ENCODE measurements at regions not wholly inside any gene's neighbourhood (a gene's known extent, or its start where the extent isn't known, plus 50 kb on each side); places are given as distances from the start of the nearest gene placed in this dataset.

DNA sequence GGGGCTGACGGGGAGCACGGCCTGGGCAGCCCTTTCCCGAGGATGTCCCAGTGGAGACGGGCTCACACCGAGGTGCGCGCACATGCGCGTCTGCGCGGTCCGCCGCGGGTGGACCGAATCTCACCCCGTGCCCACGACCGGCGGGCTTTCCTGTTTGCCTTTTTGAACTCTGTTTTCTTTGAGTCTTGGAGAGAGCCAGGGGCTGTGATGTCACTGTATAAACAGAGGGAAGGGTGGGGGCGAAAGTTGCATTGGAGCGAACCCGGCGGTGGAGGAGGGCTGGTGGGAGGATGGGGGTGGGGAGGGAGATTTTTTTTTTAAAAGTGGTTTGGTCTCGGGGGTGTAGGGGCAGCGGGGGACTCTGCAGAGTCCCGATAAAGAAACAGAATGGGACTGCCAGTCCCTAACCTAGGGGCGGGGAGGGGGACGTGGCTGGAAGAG is 141.2 kb upstream of the CTAGE1 start:
- Histone ChIP-seq H3K4me2 (ENCODE audit: low read length) (no peak overlapping the region), H3K36me3 (ENCODE audit: insufficient read depth, low read length) (no peaks in the 10 kb centered on the region), H2AFZ (ENCODE audit: low read length) (no peak overlapping the region), H3K27ac (ENCODE audit: low read depth, low read length, poor library complexity, severe bottlenecking) (no peak overlapping the region), H3K79me2 (ENCODE audit: insufficient read depth, low read length) (no peaks in the 10 kb centered on the region), H3F3A (ENCODE audit: insufficient read depth, low read length) (no peaks in the 10 kb centered on the region), H3K9ac (ENCODE audit: low read length) (no peak overlapping the region), H3K9me3 (ENCODE audit: low read length) (no peaks in the 10 kb centered on the region), H4K20me1 (ENCODE audit: insufficient read depth, low read length) (no peaks in the 10 kb centered on the region), H3K9me2 (ENCODE audit: low read depth, low read length) (no peaks in the 10 kb centered on the region), H3K27me3 (ENCODE audit: insufficient read depth, low read length) (no peaks in the 10 kb centered on the region), H3K4me3 (ENCODE audit: low read depth, low read length, poor library complexity, severe bottlenecking) (no peak overlapping the region), H3K4me1 (ENCODE audit: insufficient read depth, low read length, severe bottlenecking) (no peaks in the 10 kb centered on the region)
- TF ChIP-seq EZH2 (IDR thresholded peaks at IDR 0.05; ENCODE audit: borderline replicate concordance, low read length) = no peak
- TF ChIP-seq, protein P1, sequence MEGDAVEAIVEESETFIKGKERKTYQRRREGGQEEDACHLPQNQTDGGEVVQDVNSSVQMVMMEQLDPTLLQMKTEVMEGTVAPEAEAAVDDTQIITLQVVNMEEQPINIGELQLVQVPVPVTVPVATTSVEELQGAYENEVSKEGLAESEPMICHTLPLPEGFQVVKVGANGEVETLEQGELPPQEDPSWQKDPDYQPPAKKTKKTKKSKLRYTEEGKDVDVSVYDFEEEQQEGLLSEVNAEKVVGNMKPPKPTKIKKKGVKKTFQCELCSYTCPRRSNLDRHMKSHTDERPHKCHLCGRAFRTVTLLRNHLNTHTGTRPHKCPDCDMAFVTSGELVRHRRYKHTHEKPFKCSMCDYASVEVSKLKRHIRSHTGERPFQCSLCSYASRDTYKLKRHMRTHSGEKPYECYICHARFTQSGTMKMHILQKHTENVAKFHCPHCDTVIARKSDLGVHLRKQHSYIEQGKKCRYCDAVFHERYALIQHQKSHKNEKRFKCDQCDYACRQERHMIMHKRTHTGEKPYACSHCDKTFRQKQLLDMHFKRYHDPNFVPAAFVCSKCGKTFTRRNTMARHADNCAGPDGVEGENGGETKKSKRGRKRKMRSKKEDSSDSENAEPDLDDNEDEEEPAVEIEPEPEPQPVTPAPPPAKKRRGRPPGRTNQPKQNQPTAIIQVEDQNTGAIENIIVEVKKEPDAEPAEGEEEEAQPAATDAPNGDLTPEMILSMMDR (IDR thresholded peaks at IDR 0.05; ENCODE audit: low read length) = no peak

DNA sequence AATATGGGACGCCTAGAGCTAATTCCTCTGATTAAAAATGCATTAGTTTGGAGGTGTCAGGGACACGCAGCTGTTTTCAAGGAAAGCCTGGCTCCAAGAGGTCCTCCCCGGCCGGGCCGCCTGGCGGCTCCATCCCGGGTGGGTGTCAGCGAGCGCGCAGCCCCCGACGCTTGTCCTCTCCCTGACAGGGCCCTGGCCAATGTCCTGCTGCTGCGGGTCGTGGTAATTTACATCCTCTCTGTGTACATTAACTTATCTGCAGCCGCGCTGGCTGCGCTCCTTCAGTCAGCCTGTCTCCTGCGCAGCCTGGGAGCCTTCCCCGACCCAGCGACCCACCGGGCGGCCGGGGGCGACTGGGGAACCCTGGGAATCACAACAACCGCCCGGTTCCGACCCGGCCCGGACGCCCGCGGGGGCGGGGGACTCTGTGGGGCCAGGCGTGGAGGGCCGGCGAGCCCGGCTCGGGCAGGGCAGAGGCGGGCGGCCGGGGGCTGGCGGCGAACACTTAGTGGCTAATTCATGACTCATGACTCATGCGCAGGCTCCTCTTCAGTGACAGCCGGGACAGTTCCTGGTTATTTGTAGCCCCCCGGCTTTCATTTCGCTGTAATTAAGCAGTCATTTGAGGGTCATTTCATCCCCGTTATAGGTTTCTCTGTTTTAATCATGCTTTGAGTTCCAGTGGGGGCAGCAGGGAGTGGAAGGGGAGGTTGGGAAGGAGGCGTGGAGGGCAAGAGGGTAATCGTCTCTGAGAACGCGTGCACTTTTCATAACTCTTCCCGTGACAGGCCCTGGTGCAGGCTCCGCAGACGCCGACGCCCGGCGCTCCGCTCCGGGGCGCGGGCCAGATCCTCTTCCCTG is 141.9 kb upstream of the CTAGE1 start:
- Histone ChIP-seq H3K27ac (ENCODE audit: low read depth, low read length, poor library complexity, severe bottlenecking) (no peak overlapping the region), H3K9ac (ENCODE audit: low read length) (no peak overlapping the region), H3K4me3 (ENCODE audit: low read depth, low read length, poor library complexity, severe bottlenecking) (no peak overlapping the region), H3K4me1 (ENCODE audit: insufficient read depth, low read length, severe bottlenecking) (no peaks in the 10 kb centered on the region), H2AFZ (ENCODE audit: low read length) (no peak overlapping the region), H3K79me2 (ENCODE audit: insufficient read depth, low read length) (no peaks in the 10 kb centered on the region), H3F3A (ENCODE audit: insufficient read depth, low read length) (no peaks in the 10 kb centered on the region), H4K20me1 (ENCODE audit: insufficient read depth, low read length) (no peaks in the 10 kb centered on the region), H3K9me3 (ENCODE audit: low read length) (no peaks in the 10 kb centered on the region), H3K36me3 (ENCODE audit: insufficient read depth, low read length) (no peaks in the 10 kb centered on the region), H3K9me2 (ENCODE audit: low read depth, low read length) (no peaks in the 10 kb centered on the region), H3K4me2 (ENCODE audit: low read length) (no peak overlapping the region), H3K27me3 (ENCODE audit: insufficient read depth, low read length) (no peaks in the 10 kb centered on the region)
- no peak for TF ChIP-seq EZH2 (IDR thresholded peaks at IDR 0.05; ENCODE audit: borderline replicate concordance, low read length)
- TF ChIP-seq, protein P1 (IDR thresholded peaks at IDR 0.05; ENCODE audit: low read length) = no peak

DNA sequence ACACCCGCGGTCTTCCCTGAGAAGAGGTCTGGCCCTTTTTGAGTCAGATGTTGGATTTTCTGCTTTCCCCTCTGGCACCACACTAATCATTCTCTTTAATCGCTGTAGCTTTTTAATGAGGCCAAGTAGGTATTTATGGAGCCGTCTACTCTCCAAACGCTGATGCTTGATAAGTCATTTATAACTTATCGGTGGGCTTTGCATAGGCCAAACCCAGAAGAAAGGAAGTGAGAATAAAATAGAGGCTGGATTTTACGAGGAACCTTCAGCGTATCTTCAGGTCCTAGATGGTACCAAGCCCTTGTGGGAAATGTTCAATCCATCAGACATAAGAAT is 142.5 kb upstream of the CTAGE1 start:
- no peaks in the 10 kb centered on the region for H3K36me3 ChIP-seq (ENCODE audit: insufficient read depth, low read length)
- H3K4me3 ChIP-seq (ENCODE audit: low read depth, low read length, poor library complexity, severe bottlenecking) = no peak overlapping the region
- H3K4me1 ChIP-seq (ENCODE audit: insufficient read depth, low read length, severe bottlenecking) = no peaks in the 10 kb centered on the region
- H3K27ac ChIP-seq (ENCODE audit: low read depth, low read length, poor library complexity, severe bottlenecking) = no peak overlapping the region
- H3K9me2 ChIP-seq (ENCODE audit: low read depth, low read length) = no peaks in the 10 kb centered on the region
- no peak overlapping the region for H3K4me2 ChIP-seq (ENCODE audit: low read length)
- H3K9me3 ChIP-seq (ENCODE audit: low read length) = no peaks in the 10 kb centered on the region
- TF ChIP-seq EZH2 (IDR thresholded peaks at IDR 0.05; ENCODE audit: borderline replicate concordance, low read length) = no peak
- TF ChIP-seq, protein P1 (IDR thresholded peaks at IDR 0.05; ENCODE audit: low read length) = no peak
- no peaks in the 10 kb centered on the region for H3F3A ChIP-seq (ENCODE audit: insufficient read depth, low read length)
- H3K79me2 ChIP-seq (ENCODE audit: insufficient read depth, low read length) = no peaks in the 10 kb centered on the region
- H4K20me1 ChIP-seq (ENCODE audit: insufficient read depth, low read length) = no peaks in the 10 kb centered on the region
- H3K9ac ChIP-seq (ENCODE audit: low read length) = no peak overlapping the region
- H3K27me3 ChIP-seq (ENCODE audit: insufficient read depth, low read length) = no peaks in the 10 kb centered on the region
- H2AFZ ChIP-seq (ENCODE audit: low read length) = no peak overlapping the region
